HG03520 (cell line): ENCODE measurements at regions not wholly inside any gene's neighbourhood (a gene's known extent, or its start where the extent isn't known, plus 50 kb on each side); places are given as distances from the start of the nearest gene placed in this dataset.
A peak's percentile ranks its signal among the peaks of the same experiment; 100 is the strongest.

Source experiments
- ATAC-seq: cut with Tn5 transposase; IDR thresholded peaks from one replicate; pipeline ENCODE4 v1.9.1; 2021; ENCODE audit warnings: mild to moderate bottlenecking, moderate library complexity; ENCODE audit not compliant: unreplicated experiment

GRCh38 chrX:147828719-147829118 lies 83.0 kb upstream of the FMR1 start:
- ATAC-seq = no peak

- ATAC-seq = peak; percentile 75
These were observed 78.9 kb upstream of the FMR1 start for GRCh38 chrX:147832707-147833348.

- ATAC-seq = peak; percentile 51
These were observed 73.1 kb upstream of the FMR1 start for GRCh38 chrX:147838465-147839131.

GRCh38 chrX:147846676-147847075 lies 65.0 kb upstream of the FMR1 start:
- no peak for ATAC-seq

- no peak for ATAC-seq
These were observed 63.7 kb upstream of the FMR1 start for GRCh38 chrX:147847999-147848398.

GRCh38 chrX:147848543-147849443 lies 62.9 kb upstream of the FMR1 start:
- ATAC-seq = no peak

- peak; percentile 82 for ATAC-seq
These were observed 60.8 kb upstream of the FMR1 start for GRCh38 chrX:147850875-147851274.

- no peak for ATAC-seq
These were observed 58.0 kb upstream of the FMR1 start for GRCh38 chrX:147853701-147854100.

- no peak for ATAC-seq
These were observed 52.1 kb upstream of the FMR1 start for GRCh38 chrX:147859666-147860065.
